Activated CD4-positive, alpha-beta T cell treated with anti-CD3 and anti-CD28 coated beads, Interleukin-2, amount 50 U/mL, for 16 hours (primary cell): ENCODE measurements at regions not wholly inside any gene's neighbourhood (a gene's known extent, or its start where the extent isn't known, plus 50 kb on each side); places are given as distances from the start of the nearest gene placed in this dataset.
A peak's percentile ranks its signal among the peaks of the same experiment; 100 is the strongest.

Experiments used
- DNase-seq: peaks from one replicate; pipeline ENCODE4 v3.0.0-alpha.2; 2020

- no peak for DNase-seq
Measured at GRCh38 chr5:82348784-82349425, 70.8 kb upstream of the RPS23 start.

DNA sequence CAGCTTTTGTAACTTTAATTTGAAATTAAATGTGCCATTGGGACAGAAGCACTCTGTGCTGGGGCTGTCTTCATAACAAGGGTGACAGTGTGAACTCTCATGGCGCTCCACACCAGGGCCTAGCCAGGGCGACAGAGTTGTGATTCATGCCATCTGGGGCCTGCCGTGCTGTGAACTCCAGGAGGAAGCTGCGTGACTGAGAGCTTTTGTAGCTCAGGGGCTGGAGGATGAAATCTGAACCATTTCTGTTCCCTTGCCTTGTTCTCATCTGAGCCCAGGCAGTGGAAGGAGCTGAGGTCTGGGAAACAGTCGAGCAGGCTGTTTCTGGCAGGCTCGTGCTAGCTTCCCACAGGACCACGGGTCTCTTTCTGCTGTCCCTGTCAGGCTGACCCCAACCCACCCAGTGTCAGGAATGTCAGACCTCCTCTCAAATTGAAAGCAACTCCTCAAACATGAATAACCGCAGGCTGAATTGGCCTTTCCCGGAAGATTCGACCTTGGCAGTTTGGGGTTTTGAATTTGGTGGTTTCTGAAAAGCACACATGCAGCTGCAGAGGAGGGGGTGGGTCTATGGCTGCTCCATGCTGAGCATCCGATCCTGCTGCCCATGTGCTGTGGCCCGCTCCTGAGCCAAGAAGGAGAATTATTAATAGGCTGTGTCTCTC lies 69.2 kb upstream of the RPS23 start:
- peak; percentile 16 for DNase-seq

DNA sequence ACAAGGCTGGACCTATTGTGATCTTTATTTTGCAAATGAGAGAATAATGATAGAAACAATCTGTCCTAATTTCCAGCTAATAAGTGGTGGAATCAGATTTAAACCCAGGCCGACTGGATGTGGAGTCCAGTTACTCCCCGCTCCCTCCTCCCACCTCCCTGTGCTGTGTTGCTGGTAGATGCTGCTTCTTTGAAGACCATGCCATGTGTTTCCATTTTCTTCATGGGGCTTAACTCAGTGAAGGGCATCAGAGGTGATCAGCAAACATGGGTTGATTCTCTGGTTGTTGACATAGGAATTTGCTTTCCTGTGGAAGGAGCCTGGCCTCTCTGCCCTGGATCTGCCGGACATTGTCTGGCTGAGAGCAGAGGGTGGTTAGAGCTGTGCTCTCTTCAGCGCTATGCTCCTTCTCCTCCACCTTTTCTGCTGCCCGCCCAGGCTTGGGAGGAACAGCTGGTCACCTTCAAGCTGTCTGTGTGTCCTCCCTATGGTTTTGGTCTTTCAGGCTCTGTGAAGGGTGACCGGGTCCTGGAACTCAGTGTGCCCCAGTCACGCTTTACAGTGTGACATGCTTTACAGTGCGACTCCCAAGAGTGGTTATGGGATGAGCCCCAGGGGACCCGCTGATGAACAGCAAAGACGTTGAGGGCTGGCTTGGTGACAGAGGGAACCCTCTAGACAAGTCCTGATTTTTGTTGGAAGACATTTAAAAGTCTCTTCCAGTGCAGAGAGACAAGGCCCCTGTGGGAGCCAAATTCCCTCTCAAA lies 68.4 kb upstream of the RPS23 start:
- DNase-seq: no peak

GRCh38 chr5:82345108-82345507 lies 67.0 kb upstream of the RPS23 start:
- no peak for DNase-seq

GRCh38 chr5:82341325-82341724 lies 63.2 kb upstream of the RPS23 start:
- DNase-seq: no peak

DNA sequence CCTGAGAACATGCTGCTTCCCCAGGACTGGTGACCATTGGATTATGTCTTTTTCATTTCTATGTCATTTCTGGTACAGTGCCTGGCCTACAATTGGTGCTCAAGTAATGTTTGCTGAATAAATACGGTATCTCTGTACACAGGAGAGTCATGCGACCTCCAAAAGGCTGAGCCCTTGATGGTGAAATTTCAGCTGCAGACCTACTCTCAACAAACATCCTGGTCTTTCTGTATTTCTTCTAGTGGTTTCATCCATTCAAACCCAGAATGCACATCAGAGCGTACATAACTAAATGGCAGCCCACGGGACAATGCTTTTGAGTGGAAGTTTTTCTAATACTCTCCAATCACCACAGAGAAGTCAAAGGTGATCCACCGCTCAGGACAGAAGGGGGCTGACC lies 62.6 kb upstream of the RPS23 start:
- no peak for DNase-seq

DNA sequence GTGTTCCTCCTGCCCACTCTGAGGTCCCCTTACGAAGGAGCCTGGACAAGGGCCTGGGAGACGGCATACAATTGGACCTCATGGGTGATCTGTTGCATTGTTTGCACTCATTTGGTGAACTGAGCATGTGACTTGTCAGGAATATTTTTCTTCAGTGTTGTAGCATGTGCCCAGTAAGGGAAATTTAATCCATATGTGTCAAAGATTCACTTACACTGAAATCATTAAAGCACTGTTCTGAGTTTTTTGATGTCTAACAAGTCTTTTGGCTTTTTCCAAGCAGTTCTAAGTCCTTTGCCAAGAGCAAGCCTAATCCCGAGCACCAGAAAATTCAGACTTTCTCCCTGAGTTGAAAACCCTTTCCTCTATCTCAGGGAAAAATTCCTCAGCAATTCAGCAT lies 61.6 kb upstream of the RPS23 start:
- DNase-seq: no peak

DNA sequence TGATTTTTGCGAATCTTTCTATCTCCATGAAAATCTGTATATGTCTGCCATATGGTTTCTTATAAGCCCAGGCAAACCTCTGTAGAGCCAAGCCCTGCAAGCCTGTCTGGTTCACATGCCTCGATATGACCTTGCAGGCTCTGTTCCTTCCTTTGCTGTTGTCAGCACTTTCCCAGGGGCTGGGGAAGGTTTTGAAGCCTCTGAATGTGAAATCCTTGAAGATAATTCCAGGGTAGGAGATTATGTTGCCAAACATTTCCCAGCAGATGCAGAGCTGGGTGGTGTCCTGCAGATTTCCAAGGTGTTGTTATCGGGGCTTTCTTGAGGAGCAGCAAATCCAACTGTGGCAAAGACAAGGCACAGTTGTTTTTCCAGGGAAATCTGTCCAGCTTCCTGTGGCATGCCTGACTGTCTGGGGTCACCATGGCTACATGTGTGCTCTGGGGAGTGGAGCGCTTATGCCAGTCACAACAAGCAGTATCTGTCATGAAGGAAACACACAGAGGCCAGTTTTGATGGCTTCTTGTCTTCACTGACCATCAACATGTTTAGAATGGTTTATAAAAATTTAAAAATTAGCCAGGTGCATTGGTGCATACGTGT lies 60.7 kb upstream of the RPS23 start:
- DNase-seq: no peak

- DNase-seq: no peak
Measured at GRCh38 chr5:82336959-82337351, 58.8 kb upstream of the RPS23 start.

DNA sequence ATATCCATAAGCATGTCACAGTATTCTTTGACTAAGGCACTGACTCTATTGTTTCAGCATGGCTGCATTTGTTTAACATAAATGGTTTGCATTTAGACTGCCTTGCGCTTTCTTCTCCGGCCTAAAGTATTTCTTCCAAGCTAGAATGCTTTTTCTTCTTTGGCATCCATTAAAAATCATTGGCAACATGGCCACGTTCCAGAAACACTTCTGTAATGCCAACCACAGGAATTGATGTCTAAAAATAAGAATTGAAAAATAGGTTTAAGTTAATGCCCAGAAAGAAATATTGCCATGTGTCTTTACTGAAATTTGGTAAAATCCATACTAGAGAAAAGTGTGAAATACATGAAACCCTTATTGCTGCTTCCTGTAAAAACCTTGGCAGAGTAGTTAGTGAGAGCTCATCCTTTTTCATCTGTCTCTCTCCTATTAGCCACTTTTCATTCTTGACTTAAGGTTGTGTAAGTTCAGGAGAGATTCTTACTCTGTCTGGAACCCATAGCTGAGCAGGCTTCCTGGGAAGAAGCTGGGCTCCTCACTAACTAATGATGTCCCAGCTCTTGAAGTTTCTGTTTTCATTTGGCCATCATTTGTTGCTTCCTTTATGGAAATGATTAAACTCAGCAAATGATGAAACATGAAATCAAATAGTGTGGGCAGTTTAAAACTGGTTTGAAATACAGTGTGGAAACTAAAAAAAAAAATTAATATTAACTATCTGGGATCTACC lies 58.2 kb upstream of the RPS23 start:
- no peak for DNase-seq

GRCh38 chr5:82335806-82336205 lies 57.7 kb upstream of the RPS23 start:
- DNase-seq: no peak

DNA sequence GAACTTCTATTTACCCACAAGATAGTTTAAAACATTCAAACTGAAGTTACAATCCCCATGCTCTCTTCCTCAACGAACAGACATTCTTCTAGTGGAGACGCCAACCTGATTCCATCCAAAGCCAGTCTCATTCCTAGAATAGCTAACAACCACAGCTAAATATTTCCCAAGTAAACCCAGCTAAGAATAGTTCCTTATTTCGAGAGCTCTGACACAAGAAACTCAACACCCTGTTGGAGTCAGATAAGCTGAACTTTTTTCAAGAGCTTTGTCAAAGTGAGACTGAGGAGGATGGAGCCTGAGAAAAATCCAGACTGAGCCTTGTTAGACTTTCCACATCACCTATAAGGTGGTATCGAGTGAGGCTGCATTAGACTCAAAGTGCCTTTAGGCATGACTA lies 56.7 kb upstream of the RPS23 start:
- no peak for DNase-seq

GRCh38 chr5:82334085-82334692 lies 56.0 kb upstream of the RPS23 start:
- no peak for DNase-seq

DNA sequence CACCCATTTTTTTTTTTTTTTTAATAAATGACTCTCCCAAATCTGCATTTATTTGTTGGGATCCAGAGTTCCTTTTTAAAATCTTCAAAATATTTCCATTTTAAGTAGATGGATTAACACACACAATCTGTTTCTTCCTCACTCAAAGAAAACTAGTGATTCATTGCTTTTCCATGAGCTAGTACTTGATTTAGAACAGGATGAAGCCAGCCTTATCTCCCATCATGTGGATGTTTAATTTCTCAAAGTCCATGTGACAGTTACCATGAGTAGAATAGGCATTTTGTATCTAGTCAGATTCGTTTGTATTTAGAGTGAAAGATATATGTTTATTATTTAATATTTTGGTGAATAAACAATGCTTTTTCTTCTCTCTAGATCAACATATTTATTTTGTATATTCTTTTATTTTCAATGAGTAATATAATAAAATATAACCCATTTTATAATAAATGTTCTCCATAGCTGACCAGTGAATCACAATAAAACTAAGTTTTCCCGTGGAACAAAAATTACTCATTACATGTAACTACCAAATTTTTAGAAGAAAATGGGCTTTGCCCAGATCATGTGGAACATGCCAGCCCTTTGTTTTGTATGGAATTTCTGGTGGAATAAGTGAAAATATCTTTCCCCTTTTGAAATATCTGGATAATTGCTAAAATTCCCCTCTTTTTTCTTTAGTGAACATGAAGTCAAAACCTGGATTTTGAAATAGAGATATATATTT lies 54.9 kb upstream of the RPS23 start:
- DNase-seq: no peak

DNA sequence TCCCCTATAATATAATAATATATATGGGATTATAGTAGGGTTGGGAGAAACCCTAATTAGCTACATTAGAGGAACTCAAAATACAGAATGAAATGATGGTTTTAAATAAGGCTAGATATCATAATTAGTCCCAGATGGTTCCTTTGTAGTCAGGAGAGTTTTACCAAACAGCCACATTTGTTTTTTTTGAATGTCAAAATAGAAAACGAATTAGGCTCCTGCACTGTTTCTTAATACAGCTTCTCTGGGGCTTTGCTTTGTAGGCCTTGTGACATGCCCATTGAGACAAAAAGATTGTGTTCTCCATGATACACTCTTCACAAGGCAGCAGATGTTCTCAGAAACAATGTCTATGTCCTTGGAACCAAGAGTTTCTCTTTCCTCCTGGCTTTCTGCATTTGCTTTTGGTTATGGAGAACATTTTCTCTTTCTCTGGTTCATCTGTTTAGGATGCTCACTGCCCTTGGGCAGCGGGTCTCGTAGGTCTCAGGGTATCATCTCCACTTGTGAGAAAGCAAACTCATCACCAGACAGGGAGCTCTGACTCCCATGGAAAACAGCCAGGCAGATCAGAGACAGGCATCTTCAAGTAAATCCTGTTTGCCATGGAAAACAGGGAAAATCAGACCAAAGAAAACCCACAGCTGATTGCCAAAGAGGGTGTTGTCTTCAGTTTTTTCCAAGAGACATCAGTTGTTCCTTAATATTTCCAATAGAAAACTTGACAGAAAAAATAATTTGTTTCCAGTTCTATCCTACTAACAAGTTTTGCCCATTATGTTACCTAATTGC lies 54.1 kb upstream of the RPS23 start:
- no peak for DNase-seq

DNA sequence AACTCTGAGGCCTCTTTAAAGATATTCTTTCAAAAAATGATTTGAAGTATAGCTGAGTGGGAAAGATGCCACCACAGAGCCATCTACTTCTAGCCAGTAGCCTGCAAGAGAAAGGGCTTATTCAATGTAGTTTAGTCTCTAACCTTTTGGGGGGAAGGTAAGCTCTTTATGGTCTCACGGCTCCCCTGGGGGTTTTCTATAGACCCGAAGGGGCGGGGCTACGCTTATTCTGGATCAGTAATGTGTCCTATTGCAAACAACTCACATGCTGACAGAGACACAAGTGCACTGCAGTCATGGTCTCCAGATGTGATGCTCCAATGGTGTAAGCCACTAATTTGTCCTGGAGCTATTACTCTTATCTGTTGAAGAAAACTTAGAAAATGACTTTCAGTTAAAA lies 53.4 kb upstream of the RPS23 start:
- DNase-seq: no peak

GRCh38 chr5:82330530-82331270 lies 52.5 kb upstream of the RPS23 start:
- no peak for DNase-seq

GRCh38 chr5:82329393-82329792 lies 51.2 kb upstream of the RPS23 start:
- DNase-seq: no peak
